HG02763 (cell line): ENCODE measurements at regions not wholly inside any gene's neighbourhood (a gene's known extent, or its start where the extent isn't known, plus 50 kb on each side); places are given as distances from the start of the nearest gene placed in this dataset.
"Not testable (repeated sequence)": the region's sequence is repeated elsewhere in the genome, so short reads cannot be mapped to it uniquely, and the experiment has no call there.

ENCODE experiments used
- ATAC-seq: cut with Tn5 transposase; IDR thresholded peaks from one replicate; pipeline ENCODE4 v1.9.1; 2021; ENCODE audit warnings: mild to moderate bottlenecking, moderate library complexity; ENCODE audit not compliant: unreplicated experiment

DNA sequence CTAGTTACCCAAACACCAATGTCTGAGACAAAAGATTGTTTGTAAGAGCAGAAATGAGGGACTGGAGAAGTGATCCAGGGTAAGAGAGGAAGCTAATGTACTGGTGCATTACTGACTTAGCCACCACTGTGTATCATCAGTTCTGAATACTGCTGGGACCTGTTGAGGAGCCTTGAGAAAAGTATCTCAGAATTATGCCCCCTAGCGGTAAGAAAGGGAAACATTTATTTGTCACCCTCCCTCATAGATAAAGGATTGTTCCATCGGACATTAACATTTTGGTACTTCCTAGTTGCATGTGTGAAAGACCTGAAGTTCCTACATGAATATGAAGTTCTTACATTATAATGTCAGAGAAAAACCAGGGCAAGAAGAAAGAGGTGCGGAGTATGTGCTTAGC lies 612.5 kb downstream of the FSCB start:
- peak; percentile 65 for ATAC-seq

DNA sequence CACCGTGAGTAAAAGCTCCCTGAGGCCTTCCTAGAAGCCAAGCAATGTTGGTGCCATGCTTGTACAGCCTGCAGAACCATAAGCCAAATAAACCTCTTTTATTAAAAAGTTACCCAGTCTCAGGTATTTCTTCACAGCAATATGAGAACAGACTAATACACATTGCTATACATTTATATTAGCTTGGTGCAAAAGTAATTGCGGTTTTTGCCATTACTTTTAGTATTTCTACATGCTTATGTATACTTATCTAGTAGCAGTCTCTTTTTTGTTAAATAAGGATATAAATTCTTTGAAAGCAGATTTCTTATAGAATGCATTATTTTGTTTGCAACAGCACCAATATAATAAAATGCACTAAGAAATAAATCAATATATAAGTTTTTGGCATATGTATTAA lies 619.6 kb downstream of the FSCB start:
- no peak for ATAC-seq

DNA sequence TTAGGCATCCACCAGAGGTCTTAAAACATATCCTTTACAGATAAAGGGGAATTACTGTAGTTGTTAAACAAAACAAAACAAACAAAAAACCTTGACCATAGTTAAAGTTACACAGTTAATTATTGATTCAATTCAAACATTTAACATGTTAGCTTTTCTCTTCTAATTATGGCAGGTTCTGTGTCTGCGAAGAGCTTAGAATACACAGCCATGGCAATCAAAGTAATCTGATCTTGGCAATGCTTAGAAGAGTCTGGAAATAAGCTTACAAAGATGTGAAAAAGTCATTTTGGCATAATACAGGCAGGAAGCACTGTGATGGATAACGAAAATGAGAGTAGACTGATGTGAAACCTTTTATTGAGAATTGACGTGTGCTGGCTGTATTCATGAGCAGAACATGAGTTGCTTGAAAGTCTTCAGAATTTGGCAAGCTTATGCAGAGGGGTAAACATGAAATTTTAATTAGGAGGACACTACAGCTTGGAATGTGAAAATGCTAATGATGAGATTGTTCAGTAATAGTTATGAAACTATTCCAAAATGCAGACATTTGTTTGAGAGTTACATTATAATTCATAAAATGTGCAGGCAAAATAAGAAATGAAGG lies 629.6 kb downstream of the FSCB start:
- ATAC-seq = no peak

DNA sequence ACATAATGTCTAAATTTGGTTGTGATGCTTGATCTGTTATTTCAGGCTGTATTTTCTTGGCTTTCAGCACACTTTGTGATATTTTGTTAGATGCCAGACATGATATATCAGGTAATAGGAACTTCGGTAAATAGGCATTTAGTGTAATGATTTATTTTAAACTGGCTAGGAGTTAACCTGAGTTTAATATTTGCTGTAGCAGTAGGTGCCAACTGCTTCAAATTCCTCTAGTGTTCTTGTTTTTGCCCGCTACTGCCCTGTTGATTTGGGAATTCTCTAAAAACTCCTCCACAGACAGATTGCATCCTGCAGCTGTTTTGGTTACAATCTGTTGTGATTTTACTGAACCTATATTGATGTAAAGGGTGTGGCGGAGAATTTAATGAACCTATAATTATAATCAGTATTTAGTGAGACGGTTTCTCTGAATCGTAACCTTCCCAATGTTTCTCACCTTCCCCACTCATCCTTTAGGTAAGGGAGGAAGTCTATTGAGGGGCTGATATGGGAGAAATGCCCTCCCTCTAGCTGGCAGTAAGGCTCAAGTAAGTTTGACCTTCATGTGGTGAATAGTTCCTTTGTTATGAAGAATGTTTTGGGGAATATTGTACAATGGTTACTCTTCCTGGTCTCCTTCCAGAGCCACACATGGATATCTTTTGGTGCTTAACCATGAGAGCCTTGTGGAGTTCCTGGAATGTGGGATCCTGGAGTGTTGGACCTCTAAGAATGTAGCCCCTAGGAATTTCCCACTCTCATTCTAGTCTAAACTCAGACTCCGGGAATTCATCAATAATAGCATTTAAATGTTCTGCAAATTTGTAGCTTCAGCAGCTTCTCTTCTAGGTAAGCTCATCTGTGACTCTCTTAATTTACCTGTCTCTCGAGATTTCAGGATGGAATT lies 634.1 kb downstream of the FSCB start:
- no peak for ATAC-seq

DNA sequence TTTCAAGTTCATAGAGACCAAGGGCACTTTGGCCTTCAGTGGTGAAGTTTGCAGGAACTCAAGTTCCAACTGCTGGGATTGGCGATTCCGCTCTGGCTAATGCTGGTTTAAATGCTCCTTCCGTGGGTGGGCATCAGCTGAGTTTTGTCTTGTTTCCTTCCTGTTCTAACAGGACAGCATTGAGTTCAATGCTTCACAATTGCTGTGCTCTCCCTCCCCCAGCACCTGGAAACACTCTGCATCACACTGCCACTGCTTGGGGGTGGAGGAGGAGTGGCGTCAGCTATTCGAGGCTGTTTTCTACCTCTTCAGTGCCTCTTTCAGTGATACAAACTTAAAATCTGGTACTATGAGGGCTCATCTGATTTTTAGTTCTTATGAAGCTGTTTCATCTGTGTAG lies 634.9 kb downstream of the FSCB start:
- ATAC-seq = no peak

DNA sequence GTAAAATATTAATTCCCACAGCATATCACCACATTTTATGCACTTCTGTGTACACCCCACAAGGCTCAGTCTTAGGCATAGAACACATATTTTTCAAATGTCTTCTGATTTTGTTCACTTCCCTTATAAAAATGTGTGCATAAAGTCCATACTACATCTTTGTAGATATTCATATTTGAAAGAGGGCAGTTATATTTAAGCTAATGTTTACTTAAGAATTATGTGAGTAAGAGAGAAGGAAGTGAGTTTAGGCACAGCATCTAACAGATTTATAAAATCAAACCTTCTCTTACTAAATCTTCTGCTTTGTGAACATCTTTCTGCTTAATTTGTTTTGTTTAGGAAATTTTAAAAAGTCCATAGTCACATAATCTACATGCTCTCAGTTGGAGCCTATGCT lies 648.1 kb downstream of the FSCB start:
- no peak for ATAC-seq

DNA sequence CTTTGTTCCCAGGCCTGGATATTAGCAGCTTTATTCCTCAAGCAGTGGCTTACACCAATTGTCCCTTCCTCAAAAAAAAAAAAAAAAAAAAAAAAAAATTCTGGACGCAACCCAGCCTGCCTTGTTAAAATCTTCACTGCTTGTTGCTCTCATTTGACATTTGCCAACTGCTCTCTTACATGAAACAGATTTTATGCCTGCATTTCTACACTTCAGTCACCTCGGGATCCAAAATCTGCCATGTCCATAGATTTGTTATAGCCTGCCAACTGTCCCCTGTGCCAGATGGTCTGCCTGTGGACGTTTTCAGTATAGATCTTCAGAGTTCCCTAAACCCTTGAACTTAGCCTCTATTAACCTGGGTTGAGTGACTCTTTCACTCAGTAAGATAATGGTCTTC lies 651.5 kb downstream of the FSCB start:
- ATAC-seq = no peak

DNA sequence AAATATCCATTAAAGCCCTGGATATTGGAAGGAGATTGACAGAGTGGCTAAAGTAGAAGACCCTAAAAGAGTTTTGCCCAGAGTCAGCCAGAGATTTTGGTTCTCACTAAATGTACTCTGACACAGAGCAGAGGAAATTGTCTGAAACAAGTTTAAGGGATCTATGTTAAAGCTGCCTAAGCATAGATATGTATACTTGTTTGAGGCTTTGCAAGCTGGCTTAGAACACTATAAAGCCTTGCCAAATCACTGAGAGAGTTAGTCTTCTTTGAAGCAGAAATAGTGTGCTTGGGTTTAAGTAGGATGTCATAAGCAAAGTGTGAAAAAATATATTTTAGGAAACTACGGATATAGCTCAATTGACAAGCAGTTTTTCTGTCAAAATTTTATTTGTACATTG lies 653.5 kb downstream of the FSCB start:
- ATAC-seq = no peak

DNA sequence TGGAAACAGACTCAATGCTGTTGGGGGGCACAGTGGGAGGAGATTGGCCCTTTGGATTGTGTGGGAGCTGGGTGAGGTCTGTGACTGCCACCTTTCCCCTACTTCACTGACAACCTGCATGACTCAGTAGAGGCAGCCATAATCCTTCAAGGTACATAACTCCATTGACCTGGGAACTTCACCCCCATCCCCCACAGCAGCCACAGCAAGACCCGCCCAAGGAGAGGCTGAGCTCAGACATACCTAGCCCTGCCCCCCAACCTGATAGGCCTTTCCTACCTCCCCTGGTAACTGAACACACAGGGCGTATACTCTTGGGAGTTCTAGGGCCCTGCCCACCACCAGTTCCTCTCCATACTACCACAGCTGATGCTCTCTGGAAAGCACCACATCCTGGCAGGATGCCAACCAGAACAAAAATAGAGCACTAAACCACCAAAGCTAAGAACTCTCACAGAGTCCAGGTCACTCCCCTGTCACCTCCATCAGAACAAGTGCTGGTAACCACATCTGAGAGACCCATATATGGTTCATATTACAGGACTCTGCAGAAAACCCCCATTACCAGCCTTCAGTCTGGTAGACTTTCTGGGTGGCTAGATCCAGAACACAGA lies 703.9 kb downstream of the FSCB start:
- no peak for ATAC-seq

DNA sequence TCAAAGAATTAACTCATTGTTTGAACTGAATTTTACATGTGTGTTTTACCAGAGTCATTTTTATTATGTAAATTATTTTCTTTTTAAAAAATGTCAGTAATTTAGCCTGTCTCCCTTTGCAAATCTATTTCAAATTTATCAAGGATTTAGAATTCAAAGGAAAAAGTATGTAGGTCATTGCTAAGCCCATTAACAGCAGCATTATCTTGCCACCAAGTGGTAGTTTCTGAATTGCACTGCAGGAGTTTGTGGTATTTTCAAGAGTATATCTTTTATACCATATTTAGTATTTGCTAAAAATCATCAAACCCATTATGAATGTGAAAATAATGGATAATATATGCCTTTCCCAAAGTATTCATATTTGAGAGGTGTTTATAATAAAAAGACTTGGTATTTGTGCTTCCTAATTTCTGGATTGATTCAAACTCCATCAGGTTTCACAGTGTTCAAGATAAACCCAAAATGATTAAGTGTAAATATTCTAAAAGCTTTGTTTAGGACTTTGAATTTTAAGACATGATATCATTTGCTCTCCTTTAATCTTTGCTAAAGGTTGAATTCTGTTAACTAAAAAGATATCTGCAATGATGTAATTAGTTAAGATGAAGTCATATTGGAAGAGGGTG lies 711.4 kb downstream of the FSCB start:
- ATAC-seq = no peak

DNA sequence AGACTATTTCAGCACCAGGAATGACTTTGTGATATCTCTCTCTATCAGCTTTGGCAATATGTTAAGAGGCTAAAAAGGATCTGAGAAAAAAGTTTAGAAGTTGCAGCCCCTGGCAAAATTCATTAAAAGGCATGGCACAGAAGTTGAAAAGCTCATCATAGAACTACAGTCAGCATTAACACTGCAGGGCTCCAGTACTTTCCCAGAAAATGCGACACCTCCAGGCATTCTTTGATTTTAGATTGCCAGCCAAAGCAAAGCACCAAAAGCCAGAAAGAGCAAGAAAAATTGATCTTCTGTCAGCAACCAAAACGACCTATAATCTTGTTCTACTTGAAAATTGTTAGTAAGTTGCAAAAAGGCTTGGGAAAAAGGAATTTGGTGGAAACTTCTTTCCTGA lies 713.5 kb downstream of the FSCB start:
- no peak for ATAC-seq

DNA sequence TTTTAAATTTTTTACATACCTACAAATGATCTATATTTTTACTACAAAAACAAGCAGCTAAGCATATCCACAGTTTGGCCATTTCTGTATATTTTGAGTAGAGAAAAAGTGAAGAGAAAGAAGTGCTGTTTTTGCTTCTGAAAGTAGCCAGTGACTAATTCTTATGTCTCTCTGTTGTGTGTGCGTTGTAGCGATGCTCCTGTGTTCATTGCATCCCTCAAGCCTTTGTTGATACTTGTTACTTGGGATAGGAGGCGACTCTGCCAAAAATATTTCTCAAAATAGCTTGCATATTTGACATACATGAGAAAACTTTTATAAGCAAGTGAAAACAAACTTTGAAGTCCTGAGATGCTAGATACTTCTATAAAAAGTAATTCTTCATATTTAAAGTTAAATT lies 714.1 kb downstream of the FSCB start:
- no peak for ATAC-seq

DNA sequence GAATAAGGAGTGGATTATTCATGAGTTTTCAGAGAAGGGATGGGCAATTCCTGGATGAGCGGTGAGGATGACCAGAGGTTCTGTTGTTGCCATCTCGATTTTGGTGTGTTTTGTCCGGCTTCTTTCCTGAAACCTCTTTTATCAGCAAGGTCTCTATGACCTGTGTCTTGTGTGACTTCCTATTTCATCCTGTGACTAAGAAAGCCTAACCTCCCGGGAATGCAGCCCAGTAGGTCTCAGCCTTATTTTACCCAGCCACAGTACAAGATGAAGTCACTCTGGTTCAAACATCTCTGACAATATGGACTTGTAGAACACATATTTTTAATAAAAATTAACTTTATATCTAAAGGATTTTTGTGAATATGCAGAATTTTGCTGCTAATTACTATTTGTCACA lies 716.4 kb downstream of the FSCB start:
- ATAC-seq = no peak

DNA sequence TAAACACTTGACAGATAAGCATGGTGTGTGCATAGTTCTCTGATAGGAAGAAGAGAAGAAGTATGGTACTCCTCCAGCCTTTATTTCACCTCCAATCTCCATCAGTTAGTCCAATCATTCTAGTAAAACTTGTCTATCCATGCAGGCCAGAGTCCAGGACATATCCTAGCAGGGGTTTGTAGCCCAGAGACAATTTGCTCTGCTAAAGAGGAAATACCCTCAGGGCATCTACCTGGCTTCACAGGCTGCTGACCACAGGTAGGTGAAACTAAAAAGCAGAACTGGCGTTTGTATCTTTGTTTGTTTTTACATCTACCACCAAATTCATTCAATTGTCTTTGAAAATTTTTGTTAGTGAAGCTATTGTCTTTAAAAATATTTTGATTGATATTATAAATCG lies 717.6 kb downstream of the FSCB start:
- no peak for ATAC-seq

DNA sequence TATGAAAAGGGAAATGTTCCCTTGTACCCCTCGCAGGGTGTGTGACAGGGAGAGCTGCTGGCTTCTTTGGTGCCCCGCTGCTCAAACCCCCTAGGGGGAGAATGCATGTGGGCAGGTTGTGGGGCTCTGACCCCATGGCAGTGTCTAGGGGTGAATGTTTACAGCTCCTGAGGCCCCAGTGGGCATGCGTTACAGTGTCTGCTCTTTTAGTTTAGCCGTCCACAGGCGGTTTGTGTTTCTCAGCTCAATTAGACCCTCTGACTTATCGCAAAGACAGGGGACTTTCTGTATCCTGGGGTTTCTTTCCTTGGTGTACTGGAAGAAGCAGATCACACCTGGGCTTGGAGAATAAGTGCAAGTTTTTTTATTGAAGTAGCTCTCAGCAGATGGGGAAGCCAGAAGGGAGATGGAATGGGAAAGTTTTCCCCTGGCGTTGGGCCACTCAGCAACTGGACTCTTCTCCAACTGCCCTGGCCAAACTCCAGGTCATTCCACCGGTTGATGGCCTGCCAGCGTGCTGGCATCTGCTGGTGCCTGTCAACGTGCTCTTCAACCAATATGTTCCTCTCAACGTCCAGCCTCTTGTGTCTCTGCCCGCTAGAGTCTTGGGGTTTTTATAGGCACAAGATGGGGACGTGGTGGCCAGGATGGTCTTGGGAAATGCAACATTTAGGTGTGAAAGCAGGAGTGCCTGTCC lies 720.9 kb downstream of the FSCB start:
- ATAC-seq = no peak

DNA sequence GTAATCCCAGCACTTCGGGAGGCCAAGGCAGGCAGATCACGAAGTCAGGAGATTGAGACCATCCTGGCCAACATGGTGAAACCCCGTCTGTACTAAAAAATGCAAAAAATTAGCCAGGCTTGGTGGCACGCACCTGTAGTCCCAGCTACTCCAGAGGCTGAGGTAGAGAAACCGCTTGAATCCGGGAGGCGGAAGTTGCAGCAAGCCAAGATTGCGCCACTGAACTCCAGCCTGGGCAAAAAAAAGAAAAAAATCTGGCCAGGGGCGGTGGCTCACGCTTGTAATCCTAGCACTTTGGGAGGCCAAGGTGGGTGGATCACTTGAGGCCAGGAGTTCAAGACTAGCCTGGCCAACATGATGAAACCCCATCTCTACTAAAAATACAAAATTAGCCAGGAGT lies 722.7 kb downstream of the FSCB start:
- ATAC-seq = not testable (repeated sequence)

DNA sequence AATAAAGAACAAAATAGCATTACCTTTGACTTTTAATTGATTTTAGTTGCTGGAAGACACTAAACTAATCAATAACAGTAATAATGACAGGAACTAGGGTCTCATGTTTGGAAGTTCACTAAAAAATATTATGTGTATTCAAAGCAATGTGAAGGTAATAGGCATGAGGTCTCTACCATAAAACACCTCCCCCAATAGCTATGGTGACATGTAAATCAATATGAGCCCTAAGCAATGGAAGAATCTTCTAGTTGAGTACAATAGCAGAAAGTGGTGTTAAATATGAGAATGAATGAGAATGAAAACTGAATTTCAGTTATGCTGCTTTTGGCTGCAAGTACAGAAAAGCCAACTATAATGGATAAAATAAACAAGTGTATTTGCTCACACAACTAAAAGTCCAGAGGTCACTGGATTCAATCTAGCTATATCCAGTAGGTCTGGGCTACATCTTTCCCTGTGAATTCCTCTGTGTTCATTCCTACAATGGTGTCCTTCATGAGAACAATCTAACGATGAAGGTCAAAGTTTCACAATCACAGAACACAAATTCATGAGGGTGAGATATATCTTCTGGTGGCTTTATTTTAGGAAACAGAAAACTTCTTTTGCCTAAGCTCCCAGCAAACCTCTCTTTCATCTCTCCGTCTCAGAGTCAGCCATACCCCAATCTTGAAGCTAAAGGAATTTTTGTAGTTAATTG lies 728.0 kb downstream of the FSCB start:
- ATAC-seq = no peak

DNA sequence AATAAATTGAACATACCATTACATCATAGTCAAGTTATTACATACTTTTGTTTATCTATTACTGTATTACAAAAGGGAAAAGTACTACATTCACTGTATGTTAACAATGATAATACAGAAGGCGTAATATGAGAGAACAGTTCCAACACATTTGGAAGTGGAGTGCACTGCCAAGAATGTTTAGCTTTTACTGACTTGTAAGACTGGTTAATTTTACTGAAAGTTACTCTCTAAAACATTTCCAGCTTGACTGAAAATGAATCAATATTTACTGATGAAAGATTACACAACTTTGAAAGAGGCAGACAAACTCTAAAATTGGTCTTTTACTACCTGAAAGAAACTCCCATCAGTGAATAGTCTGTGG lies 728.5 kb downstream of the FSCB start:
- no peak for ATAC-seq

DNA sequence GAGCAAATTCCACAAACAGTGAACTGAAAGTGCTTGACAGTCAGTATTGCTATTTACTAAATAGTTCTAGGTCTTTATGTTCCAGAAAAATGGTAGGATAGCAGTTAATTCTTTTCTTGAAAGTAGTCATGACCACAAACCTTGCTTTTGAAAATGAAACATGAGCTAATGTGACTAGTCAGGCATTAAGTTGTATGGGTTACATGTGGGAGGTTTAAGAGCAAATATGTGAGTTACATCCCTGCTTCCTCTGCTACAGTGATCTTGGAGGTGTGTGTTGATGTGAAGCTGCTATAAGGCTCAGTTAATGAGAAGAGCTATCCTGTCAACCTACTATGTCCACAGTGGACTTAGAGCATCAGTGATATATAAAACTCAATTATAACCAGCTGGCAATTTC lies 741.6 kb downstream of the FSCB start:
- no peak for ATAC-seq

DNA sequence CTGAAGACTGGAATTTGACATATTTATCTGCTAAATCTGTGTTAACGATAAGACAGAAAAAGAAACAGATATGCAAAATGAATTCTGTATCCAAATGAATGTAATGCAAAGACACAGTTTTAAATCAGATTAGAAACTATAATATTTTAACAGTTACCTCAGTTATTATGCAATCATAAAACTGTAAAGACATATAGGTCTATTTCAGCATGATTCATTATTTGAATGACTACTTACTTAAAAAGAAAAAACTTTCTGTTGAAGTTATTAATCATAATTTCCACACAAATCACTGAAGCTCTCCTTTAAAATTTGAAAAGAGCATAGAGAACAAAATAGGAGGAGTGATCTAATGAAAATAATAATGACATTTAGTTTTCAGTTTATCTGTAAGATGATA lies 742.6 kb downstream of the FSCB start:
- no peak for ATAC-seq

DNA sequence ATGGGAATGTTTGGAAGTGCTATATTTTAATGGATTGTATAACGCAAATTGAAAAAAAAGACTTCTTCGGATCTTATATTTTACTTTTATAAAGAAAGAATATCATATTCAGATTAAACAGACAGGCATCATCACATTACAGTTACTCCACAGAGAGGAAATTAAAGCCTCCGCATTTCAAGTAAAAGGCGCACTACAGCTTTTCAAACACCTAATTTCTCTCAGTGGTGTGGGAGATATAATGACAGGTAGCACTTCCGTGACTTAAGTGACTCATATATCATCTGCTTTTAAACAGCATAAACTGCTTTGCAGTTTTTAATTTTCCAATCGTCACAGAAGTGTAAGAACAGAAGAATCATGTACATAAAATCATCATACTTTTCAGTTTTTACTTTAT lies 751.4 kb downstream of the FSCB start:
- no peak for ATAC-seq
